Neural cell (in vitro differentiated cells): ENCODE measurements at regions not wholly inside any gene's neighbourhood (a gene's known extent, or its start where the extent isn't known, plus 50 kb on each side); places are given as distances from the start of the nearest gene placed in this dataset.

Experiments used
- EP300 ChIP-seq: fragments of 450-650 bp; conservative IDR thresholded peaks from 2 replicates; pipeline ENCODE4 v1.6.1; 2014; ENCODE audit warnings: antibody characterized with exemption, mild to moderate bottlenecking, moderate library complexity; ENCODE audit not compliant: poor library complexity, severe bottlenecking
- EZH2 ChIP-seq: fragments of 200-600, 300-800 bp; shearing (Covaris generic), sonication (generic); IDR thresholded peaks from 2 replicates; pipeline ENCODE4 v1.6.1; 2014; ENCODE audit warnings: antibody characterized with exemption, low read length, borderline replicate concordance, mild to moderate bottlenecking; ENCODE audit not compliant: insufficient read depth, poor library complexity, severe bottlenecking
- POLR2AphosphoS5 ChIP-seq: IDR thresholded peaks from 2 replicates; pipeline ENCODE4 v1.6.1; 2012
- SMC3 ChIP-seq: fragments of 450-650 bp; conservative IDR thresholded peaks from 2 replicates; pipeline ENCODE4 v1.6.1; 2014; ENCODE audit warnings: antibody characterized with exemption, mild to moderate bottlenecking, moderate library complexity; ENCODE audit not compliant: poor library complexity
- TF ChIP-seq, protein P1 (sequence below): fragments of 450-650 bp; IDR thresholded peaks from 2 replicates; pipeline ENCODE4 v1.5.1; 2014; ENCODE audit warnings: antibody characterized with exemption, mild to moderate bottlenecking, moderate library complexity; ENCODE audit not compliant: poor library complexity, severe bottlenecking

GRCh38 chr22:45099961-45100360 is 63.8 kb upstream of the NUP50 start:
- no peak for TF ChIP-seq POLR2AphosphoS5
- TF ChIP-seq, protein P1, sequence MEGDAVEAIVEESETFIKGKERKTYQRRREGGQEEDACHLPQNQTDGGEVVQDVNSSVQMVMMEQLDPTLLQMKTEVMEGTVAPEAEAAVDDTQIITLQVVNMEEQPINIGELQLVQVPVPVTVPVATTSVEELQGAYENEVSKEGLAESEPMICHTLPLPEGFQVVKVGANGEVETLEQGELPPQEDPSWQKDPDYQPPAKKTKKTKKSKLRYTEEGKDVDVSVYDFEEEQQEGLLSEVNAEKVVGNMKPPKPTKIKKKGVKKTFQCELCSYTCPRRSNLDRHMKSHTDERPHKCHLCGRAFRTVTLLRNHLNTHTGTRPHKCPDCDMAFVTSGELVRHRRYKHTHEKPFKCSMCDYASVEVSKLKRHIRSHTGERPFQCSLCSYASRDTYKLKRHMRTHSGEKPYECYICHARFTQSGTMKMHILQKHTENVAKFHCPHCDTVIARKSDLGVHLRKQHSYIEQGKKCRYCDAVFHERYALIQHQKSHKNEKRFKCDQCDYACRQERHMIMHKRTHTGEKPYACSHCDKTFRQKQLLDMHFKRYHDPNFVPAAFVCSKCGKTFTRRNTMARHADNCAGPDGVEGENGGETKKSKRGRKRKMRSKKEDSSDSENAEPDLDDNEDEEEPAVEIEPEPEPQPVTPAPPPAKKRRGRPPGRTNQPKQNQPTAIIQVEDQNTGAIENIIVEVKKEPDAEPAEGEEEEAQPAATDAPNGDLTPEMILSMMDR = no peak
- no peak for TF ChIP-seq EP300
- no peak for TF ChIP-seq EZH2
- no peak for TF ChIP-seq SMC3
